ENCODE measurements at regions not wholly inside any gene's neighbourhood (a gene's known extent, or its start where the extent isn't known, plus 50 kb on each side); places are given as distances from the start of the nearest gene placed in this dataset.

GRCh38 chr2:217510771-217511291 is 492.0 kb downstream of the TNS1 start:
- Histone ChIP-seq H3K4me1 (ENCODE audit: control insufficient read depth in 1 of 2, insufficient read depth in 1 of 2, low read depth in 1 of 2, low read length in 1 of 2) (no peaks in the 10 kb centered on the region), H3K9me3 (no peaks in the 10 kb centered on the region), H3K36me3 (no peaks in the 10 kb centered on the region), H3K27ac (no peak overlapping the region), H3K4me3 (ENCODE audit: low read depth in 1 of 2, low read length in 1 of 2) (no peak overlapping the region), H3K27me3 (no peaks in the 10 kb centered on the region)
- TF ChIP-seq CTCF (IDR thresholded peaks at IDR 0.05): no peak

- TF ChIP-seq CTCF (IDR thresholded peaks at IDR 0.05): no peak
- Histone ChIP-seq H3K4me3 (ENCODE audit: low read depth in 1 of 2, low read length in 1 of 2) (no peak overlapping the region), H3K36me3 (no peaks in the 10 kb centered on the region), H3K9me3 (no peaks in the 10 kb centered on the region), H3K27me3 (peaks cover 5% of the 10 kb centered on the region), H3K4me1 (ENCODE audit: control insufficient read depth in 1 of 2, insufficient read depth in 1 of 2, low read depth in 1 of 2, low read length in 1 of 2) (no peaks in the 10 kb centered on the region), H3K27ac (no peak overlapping the region)
These were observed 497.5 kb downstream of the TNS1 start for GRCh38 chr2:217505303-217505702.

- H3K4me3 ChIP-seq (ENCODE audit: low read depth in 1 of 2, low read length in 1 of 2): no peak overlapping the region
- H3K4me1 ChIP-seq (ENCODE audit: control insufficient read depth in 1 of 2, insufficient read depth in 1 of 2, low read depth in 1 of 2, low read length in 1 of 2): no peaks in the 10 kb centered on the region
- H3K27me3 ChIP-seq: peaks cover 5% of the 10 kb centered on the region
- no peaks in the 10 kb centered on the region for H3K36me3 ChIP-seq
- no peak for TF ChIP-seq CTCF (IDR thresholded peaks at IDR 0.05)
- H3K9me3 ChIP-seq: no peaks in the 10 kb centered on the region
- no peak overlapping the region for H3K27ac ChIP-seq
These were observed 500.9 kb downstream of the TNS1 start for GRCh38 chr2:217501887-217502286.

- H3K27me3 ChIP-seq: no peaks in the 10 kb centered on the region
- no peak for TF ChIP-seq CTCF (IDR thresholded peaks at IDR 0.05)
- no peaks in the 10 kb centered on the region for H3K4me1 ChIP-seq (ENCODE audit: control insufficient read depth in 1 of 2, insufficient read depth in 1 of 2, low read depth in 1 of 2, low read length in 1 of 2)
- H3K9me3 ChIP-seq: no peaks in the 10 kb centered on the region
- H3K4me3 ChIP-seq (ENCODE audit: low read depth in 1 of 2, low read length in 1 of 2): no peak overlapping the region
- no peaks in the 10 kb centered on the region for H3K36me3 ChIP-seq
- no peak overlapping the region for H3K27ac ChIP-seq
These were observed 504.9 kb downstream of the TNS1 start for GRCh38 chr2:217497843-217498377.

GRCh38 chr2:217494557-217494956 is 508.2 kb downstream of the TNS1 start:
- Histone ChIP-seq H3K4me3 (ENCODE audit: low read depth in 1 of 2, low read length in 1 of 2) (no peak overlapping the region), H3K9me3 (no peaks in the 10 kb centered on the region), H3K27me3 (no peaks in the 10 kb centered on the region), H3K36me3 (no peaks in the 10 kb centered on the region), H3K27ac (no peak overlapping the region), H3K4me1 (ENCODE audit: control insufficient read depth in 1 of 2, insufficient read depth in 1 of 2, low read depth in 1 of 2, low read length in 1 of 2) (no peaks in the 10 kb centered on the region)
- TF ChIP-seq CTCF (IDR thresholded peaks at IDR 0.05): no peak

Data from neutrophil (primary cell).